ENCODE measurements at regions not wholly inside any gene's neighbourhood (a gene's known extent, or its start where the extent isn't known, plus 50 kb on each side); places are given as distances from the start of the nearest gene placed in this dataset.
A peak's percentile ranks its signal among the peaks of the same experiment; 100 is the strongest.

GRCh38 chr2:74036010-74036409 is 51.3 kb downstream of the TET3 start:
- no peak for DNase-seq

- no peak for DNase-seq
Measured at GRCh38 chr2:74036450-74037195, 51.9 kb downstream of the TET3 start.

- peak; percentile 59 for DNase-seq
Measured at GRCh38 chr2:74037379-74037860, 52.7 kb downstream of the TET3 start.

DNA sequence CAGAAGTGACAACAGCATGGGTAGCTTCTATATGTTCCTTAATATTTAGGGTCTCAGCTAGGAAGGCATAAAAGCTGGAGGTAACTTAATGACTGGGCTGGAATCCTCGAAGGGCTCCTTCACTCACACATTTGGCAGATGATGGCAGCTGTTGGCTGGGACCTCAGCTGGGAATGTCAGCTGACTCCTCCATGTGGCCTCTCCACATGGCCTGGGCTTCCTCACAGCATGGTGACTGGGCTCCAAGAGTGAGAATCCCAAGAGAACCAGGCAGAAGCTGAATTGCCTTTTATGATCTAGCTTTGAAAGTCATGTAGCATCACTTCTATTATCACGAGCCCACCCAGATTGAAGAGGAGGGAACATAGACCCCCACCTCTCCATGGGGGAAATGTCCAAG is 54.9 kb downstream of the TET3 start:
- no peak for DNase-seq

DNA sequence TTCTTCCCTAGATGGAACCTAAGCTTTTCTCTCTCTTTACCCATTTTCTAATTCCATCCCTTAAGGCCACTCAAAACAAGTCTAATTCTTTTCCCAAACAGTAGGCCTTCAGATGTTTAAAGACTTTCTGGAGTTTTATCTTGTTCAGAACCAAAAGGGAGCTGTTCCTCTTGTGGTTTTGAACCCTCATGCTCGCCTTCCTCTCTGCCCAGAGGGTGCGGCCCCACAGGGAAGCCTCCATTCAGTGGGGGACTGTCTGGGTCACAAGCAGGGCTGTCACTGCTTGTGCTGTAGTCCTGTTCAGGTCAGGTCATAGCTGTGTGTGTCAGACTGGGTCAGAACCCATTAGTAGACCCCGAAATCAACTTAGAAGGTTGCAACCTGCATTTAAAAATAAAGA is 56.5 kb downstream of the TET3 start:
- no peak for DNase-seq

DNA sequence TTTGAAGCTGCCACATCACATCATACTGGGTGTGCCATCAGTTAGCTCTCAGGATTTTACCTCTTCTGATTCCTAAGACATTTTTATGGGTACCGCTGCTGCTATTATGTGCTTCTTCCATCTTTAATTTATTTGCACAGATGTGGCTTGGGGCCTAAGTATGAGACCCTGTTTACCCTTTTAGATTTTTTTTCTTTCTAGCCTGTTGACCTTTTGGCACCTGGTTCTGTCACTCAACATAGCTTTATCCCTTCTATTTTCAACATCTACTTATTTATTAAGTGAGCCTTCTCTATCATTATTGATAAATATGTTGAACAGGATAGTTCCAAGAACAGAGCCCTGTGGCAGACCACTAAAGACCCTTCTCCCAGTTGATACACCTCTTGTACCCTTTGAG is 57.0 kb downstream of the TET3 start:
- DNase-seq, result no peak

DNA sequence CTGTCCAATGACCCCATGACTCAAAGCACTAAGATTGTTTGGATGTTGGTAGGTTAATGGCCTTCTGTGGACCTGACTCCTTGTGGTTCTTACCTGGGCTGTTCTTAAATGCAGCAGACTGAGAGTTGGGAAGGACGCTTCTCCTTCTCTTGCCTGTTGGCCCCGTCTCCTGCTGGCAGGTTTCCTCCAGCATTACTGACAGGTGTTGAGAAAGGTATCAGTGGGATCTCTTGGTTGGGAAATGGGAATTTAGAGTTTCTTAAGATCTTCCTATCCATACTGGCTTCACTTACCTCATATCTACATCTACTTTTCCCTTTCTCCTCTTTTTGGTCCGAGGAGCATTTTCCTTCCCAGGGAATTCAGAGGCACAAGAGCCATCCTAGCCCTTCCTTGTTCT is 57.9 kb downstream of the TET3 start:
- no peak for DNase-seq

- no peak for DNase-seq
Measured at GRCh38 chr2:74043345-74044329, 58.9 kb downstream of the TET3 start.

GRCh38 chr2:74044999-74045398 is 60.3 kb downstream of the TET3 start:
- no peak for DNase-seq

- no peak for DNase-seq
Measured at GRCh38 chr2:74045454-74045853, 60.7 kb downstream of the TET3 start.

DNA sequence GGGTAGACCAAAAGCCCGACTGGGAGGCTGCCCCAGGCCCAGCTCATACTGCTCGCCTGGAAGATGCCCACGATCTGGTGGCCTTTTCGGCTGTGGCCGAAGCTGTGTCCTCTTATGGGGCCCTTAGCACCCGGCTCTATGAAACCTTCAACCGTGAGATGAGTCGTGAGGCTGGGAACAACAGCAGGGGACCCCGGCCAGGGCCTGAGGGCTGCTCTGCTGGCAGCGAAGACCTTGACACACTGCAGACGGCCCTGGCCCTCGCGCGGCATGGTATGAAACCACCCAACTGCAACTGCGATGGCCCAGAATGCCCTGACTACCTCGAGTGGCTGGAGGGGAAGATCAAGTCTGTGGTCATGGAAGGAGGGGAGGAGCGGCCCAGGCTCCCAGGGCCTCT is 61.7 kb downstream of the TET3 start:
- DNase-seq, result no peak

DNA sequence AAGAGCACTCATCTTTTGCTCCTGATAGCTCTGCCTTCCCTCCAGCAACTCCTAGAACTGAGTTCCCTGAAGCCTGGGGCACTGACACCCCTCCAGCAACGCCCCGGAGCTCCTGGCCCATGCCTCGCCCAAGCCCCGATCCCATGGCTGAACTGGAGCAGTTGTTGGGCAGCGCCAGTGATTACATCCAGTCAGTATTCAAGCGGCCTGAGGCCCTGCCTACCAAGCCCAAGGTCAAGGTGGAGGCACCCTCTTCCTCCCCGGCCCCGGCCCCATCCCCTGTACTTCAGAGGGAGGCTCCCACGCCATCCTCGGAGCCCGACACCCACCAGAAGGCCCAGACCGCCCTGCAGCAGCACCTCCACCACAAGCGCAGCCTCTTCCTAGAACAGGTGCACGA is 62.4 kb downstream of the TET3 start:
- no peak for DNase-seq

DNA sequence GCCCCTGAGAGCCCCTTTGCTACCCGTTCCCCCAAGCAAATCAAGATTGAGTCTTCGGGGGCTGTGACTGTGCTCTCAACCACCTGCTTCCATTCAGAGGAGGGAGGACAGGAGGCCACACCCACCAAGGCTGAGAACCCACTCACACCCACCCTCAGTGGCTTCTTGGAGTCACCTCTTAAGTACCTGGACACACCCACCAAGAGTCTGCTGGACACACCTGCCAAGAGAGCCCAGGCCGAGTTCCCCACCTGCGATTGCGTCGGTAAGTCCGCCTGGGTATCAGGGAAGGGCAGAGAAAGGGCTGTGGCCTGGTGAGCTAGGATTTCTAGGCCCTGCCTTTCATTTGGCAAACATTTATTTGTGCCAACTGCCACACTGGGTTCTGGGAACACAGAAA is 63.4 kb downstream of the TET3 start:
- no peak for DNase-seq

DNA sequence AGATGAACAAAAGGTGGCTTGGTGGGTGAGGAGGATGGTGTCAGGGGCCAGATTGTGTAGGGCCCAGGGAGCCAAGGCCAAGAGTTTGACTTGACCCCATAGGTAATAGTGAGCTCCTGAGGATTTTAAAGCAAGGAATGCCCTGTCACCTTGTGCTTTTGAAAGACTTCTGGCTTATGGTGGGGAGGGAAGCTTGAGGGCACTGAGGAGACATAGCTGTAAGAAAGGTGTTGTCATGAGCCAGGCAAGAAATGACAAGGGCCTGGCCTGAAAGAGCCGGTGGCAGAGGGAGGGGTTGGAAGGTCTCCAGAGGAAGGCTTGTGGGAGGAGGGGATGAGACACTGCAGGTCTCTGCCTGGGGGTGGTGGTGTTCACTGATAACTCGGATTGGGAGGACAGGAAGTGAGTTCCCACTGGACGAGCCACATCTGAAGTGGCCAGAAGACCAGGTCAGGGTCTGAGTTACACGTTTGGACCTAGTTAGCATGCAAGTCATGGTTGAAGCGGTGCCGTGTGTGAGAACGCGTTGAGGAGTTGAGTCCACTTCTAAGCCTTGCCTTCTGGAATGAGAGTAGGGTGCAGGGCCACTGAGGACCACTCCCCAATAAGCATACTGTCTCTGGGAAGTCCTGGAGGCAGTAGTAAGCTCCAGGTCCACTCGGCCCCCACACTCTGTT is 64.3 kb downstream of the TET3 start:
- DNase-seq, result no peak

- DNase-seq, result no peak
Measured at GRCh38 chr2:74050151-74050550, 65.4 kb downstream of the TET3 start.

GRCh38 chr2:74051504-74051903 is 66.8 kb downstream of the TET3 start:
- DNase-seq, result no peak

DNA sequence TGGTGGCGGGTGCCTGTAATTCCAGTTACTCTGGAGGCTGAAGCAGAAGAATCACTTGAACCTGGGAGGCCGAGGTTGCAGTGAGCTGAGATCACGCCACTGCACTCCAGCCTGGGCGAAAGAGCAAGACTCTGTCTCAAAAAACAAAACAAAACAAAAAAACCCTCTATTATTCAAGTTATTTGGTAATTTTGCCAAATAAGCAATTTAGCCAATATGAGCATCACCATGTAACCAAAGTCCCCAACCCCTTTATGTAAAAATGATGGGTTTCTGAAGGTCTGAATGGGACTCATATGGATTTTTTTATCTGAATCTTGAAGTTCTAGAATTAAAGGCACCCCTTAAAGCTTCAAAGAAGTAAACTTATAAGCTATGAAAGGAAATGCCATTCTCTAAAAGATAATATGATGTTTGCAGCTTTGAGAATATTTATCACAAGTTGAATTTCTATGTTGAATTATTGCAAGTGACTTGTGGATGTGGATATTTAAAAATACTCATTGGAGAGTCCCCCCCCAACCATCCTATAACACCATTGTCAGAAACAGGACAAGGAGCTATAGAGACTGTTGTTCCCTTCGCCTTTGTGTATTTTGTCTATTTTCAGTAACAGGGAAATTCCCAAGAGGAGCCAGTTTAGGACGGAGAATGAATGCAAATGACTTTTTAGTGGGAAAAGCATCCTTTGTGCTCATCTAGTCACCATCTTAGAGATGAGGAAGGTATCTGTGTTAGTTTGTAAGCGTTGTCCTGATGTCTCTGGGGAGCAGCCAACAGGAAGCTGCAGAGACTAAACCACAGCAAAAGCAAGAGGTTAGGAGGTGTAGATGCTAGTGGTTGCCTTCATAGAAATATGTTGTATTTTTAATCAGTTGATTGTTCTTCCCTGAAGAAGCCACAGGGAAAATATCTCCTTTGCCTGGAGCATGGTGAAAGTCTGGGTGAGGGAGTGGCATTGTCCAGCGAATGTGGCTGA is 68.3 kb downstream of the TET3 start:
- no peak for DNase-seq

- DNase-seq, result no peak
Measured at GRCh38 chr2:74053959-74054715, 69.4 kb downstream of the TET3 start.

GRCh38 chr2:74059137-74059775 is 74.5 kb downstream of the TET3 start:
- no peak for DNase-seq

GRCh38 chr2:74063486-74063885 is 78.8 kb downstream of the TET3 start:
- DNase-seq, result peak; percentile 11

- DNase-seq, result no peak
Measured at GRCh38 chr2:74065456-74065855, 80.7 kb downstream of the TET3 start.
